ENCODE measurements at regions not wholly inside any gene's neighbourhood (a gene's known extent, or its start where the extent isn't known, plus 50 kb on each side); places are given as distances from the start of the nearest gene placed in this dataset.

GRCh38 chr17:55969562-55970324 is 183.5 kb upstream of the ANKFN1 start:
- TF ChIP-seq POLR2AphosphoS5 (IDR thresholded peaks at IDR 0.05; ENCODE audit: low read length): no peak
- TF ChIP-seq CTCF (IDR thresholded peaks at IDR 0.05 in 2 of 3, conservative IDR thresholded peaks at IDR 0.05 in 1 of 3; ENCODE audit: control insufficient read depth in 2 of 3, extremely low read depth in 1 of 3, insufficient read depth in 1 of 3, low read depth in 3 of 3, low read length in 3 of 3): no peak
- TF ChIP-seq MTA2 (IDR thresholded peaks at IDR 0.05; ENCODE audit: low read depth): no peak
- TF ChIP-seq STAT1 (conservative IDR thresholded peaks at IDR 0.05): no peak
- TF ChIP-seq ATF2 (IDR thresholded peaks at IDR 0.05; ENCODE audit: low read length): no peak
- no peak for TF ChIP-seq FOXM1 (IDR thresholded peaks at IDR 0.05; ENCODE audit: low read depth, low read length)
